Activated naive CD8-positive, alpha-beta T cell treated with anti-CD3 and anti-CD28 coated beads, Interleukin-2, amount 10 ng/mL, durations not matched to agents 7 days and 5 days (primary cell): ENCODE measurements at regions not wholly inside any gene's neighbourhood (a gene's known extent, or its start where the extent isn't known, plus 50 kb on each side); places are given as distances from the start of the nearest gene placed in this dataset.
"Not testable (repeated sequence)": the region's sequence is repeated elsewhere in the genome, so short reads cannot be mapped to it uniquely, and the experiment has no call there.

Experiments used
- ATAC-seq: fragments of 150-1000 bp; cut with Tn5 transposase; one replicate; pipeline ENCODE4 v1.10.0; 2021; ENCODE audit warnings: low read depth, moderate library complexity
- POLR2A ChIA-PET: fragments of 350-600 bp; sonication (Branson Sonifier 250); formaldehyde crosslinking; loops from one replicate; lab custom pipeline; 2021; ENCODE audit warnings: antibody characterized with exemption; lab: Charles Lee
- DNase-seq: peaks from one replicate; pipeline ENCODE4 v3.0.0; 2021
- H3K27ac Mint-ChIP-seq: one replicate; pipeline ENCODE4 v1.8.0; 2022; ENCODE audit warnings: mild to moderate bottlenecking, mixed read lengths
- H3K27me3 Mint-ChIP-seq: one replicate; pipeline ENCODE4 v1.8.0; 2022; ENCODE audit warnings: mild to moderate bottlenecking, moderate library complexity, mixed read lengths
- H3K36me3 Mint-ChIP-seq: one replicate; pipeline ENCODE4 v1.8.0; 2021; ENCODE audit warnings: mild to moderate bottlenecking, mixed read lengths
- H3K4me1 Mint-ChIP-seq: one replicate; pipeline ENCODE4 v1.8.0; 2021; ENCODE audit warnings: mixed read lengths
- H3K4me3 Mint-ChIP-seq: one replicate; pipeline ENCODE4 v1.8.0; 2022; ENCODE audit warnings: mild to moderate bottlenecking, moderate library complexity, mixed read lengths
- H3K9me3 Mint-ChIP-seq: one replicate; pipeline ENCODE4 v1.8.0; 2021; ENCODE audit warnings: mixed read lengths

DNA sequence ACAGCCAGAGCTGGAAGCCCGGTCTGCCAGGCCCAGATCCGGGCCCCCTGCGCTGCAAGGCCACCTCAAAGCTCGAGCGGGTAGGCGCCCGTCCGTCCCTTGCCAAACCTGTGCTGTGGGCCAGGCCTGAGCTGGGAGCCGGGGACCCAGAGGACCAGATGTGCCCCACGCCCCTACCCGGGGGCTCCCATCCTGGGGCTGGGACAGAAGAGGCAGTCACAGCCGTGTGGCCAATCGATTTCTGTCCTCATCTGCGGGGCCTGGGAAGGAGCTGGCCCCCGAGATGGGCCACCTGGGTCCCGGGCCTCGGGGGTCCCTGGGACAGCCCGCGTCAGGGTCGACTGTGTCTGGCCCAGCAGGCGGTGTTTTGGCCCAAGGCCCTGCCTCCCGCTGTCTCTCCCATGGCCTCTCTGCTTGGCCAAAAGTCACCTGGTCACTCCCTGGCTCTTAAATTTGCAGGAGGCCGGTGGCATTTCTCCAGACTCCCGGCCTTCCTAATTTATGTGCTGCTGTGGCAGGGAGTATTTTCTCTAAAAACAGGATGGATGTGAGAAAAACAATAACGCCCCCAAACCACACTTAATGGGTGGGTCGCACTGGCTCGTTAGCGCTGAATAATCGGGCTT, 63.8 kb downstream of the UNCX start:
- H3K4me3 Mint-ChIP-seq: no peak overlapping the region
- DNase-seq (no peak), ATAC-seq (no peak)
- no peaks in the 10 kb centered on the region for H3K4me1 Mint-ChIP-seq
- no peak overlapping the region for H3K27ac Mint-ChIP-seq
- no peaks in the 10 kb centered on the region for H3K9me3 Mint-ChIP-seq
- no peaks in the 10 kb centered on the region for H3K36me3 Mint-ChIP-seq
- POLR2A ChIA-PET: no interaction called here
- H3K27me3 Mint-ChIP-seq: peaks cover 11% of the 10 kb centered on the region

DNA sequence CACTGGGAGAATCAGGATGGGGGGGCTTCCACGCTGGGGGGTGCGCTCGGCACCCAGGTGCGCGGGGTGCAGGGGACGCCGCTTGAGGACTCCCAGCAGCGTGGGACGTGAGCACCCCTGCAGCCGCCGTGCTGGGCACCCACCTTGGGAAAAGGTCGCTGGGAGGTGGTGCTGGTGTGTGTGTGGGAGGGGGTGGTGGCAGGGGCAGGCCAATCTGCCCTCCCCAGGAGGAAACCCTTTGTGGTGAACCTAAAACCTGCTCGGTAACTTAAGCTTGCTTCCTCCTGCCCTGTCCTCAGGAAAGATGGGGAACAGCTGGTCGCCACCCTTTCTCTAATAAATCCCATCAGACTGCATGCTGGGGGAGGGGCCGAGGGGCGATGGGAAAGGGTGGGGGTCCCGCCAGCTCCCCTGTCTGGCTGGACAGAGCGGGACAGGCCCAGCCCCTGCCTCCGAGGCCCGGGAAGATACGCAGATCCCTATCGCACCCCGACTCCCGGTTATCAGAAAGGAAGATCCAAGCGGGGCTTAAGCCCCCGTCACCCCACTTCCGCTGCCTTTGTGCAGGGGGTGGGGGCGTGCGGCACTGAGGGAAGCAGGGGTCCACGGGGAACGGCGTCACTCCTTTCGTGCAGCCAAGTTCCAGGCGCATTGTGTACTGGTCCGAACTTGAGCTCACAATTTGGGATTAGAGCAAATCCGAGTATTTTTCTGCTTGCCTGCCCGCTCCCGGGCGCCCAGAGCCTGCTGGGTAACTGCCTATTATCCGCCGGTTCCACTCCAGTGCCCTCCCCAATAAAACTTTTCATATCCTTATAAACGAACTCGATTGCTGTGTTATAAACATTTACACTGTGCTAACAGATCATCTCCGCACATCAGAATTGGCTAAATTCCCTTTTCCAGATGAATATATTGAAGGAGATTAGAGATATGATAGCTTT, 64.6 kb downstream of the UNCX start:
- Mint-ChIP-seq H3K9me3 (no peaks in the 10 kb centered on the region), H3K4me1 (no peaks in the 10 kb centered on the region), H3K27me3 (peaks cover 5% of the 10 kb centered on the region), H3K27ac (no peak overlapping the region), H3K4me3 (no peak overlapping the region), H3K36me3 (no peaks in the 10 kb centered on the region)
- POLR2A ChIA-PET: no interaction called here
- no peak for DNase-seq
- no peak for ATAC-seq

DNA sequence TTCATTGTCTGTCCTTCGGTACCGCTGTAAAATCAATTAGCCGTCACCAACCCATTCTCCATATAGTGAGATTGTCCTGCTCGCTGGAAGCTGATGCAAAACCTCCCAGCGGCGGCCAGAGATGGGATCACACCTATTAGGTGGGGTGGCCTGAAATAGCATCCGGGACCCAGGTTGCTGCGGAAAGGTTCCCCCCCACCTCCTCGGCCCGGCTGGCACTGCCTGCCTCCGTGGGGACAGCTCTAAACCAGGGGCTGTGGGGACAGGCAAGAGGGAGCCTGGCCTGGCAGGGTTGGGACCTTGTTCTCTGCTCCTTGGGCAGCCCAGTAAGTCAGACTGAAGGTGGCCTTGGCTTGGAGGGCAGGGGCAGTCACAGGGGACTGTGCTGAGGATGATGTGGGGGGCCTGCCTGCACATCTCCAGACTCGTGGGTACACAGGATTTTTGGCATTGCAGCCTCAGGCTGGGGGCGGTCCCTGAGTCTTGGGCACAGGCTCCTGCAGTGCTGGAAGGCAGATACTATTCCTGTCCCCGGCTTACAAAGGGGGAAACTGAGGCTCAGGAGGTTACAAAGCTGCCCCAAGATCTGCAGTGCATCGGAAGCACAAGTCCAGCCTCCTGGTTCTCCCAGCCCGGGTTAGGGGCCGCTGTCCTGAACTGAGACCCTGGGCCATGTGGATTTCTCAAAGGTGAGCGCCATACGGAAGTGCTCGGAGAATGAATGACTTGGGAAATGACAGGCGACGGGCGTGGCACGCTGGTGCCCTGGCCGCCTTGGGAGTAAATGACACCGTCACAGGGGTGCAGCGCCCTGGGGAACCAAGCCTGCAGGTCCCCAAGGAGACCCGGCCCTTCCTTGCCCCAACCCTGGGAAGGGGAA, 65.6 kb downstream of the UNCX start:
- Mint-ChIP-seq H3K27me3 (peaks cover 4% of the 10 kb centered on the region), H3K36me3 (no peaks in the 10 kb centered on the region), H3K9me3 (no peaks in the 10 kb centered on the region), H3K27ac (no peak overlapping the region), H3K4me1 (no peaks in the 10 kb centered on the region), H3K4me3 (no peak overlapping the region)
- DNase-seq (no peak), ATAC-seq (no peak)
- POLR2A ChIA-PET: no interaction called here

DNA sequence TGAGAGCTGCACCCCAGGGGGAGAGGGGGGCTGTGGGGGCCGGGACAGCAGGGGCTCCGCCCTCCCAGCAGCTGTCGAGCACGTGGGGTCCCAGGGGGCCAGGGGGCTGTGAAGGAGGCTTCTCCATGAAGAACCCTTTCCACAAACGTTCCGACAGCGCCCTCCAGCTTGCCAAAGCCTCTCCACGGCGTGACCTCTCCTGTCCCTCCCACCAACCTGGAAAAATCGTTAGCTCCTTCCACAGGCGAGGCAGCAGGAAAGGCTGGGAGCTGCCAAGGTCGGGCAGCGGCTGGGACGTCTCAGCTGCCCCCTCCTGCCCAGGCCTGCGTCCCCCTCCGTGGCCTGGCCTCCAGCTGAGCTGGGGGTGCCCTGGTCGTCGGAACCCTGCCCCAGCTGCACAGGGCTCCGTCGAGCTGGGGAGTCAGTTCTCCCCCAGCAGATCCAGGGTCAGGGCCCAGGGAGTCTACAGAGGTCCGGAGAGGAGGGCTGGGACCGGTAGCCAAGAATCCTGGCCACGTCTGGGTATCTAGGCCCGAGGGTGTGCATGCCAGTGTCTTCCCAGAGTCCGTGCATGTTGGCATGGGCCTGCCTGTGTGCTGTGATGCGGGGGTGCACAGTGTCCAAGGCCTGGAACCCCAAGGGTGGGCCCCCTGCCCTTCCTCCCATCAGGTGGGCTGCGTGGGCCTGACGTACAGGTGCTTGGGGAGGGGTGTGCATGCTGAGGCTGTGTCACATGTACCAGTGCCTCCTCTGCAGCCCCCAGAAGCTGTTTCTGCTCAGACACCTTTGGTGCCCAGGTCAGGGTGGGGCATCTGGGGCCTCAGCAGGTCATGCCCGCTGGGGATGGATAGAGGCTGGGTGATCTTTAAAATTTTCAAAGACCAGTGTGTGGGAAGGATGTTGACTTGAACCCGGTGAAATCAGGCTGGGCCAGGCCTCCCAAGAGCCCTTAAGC, 66.5 kb downstream of the UNCX start:
- Mint-ChIP-seq H3K4me3 (no peak overlapping the region), H3K9me3 (no peaks in the 10 kb centered on the region), H3K4me1 (no peaks in the 10 kb centered on the region), H3K36me3 (no peaks in the 10 kb centered on the region), H3K27ac (no peak overlapping the region), H3K27me3 (peaks cover 3% of the 10 kb centered on the region)
- POLR2A ChIA-PET: no interaction called here
- ATAC-seq: no peak
- no peak for DNase-seq

DNA sequence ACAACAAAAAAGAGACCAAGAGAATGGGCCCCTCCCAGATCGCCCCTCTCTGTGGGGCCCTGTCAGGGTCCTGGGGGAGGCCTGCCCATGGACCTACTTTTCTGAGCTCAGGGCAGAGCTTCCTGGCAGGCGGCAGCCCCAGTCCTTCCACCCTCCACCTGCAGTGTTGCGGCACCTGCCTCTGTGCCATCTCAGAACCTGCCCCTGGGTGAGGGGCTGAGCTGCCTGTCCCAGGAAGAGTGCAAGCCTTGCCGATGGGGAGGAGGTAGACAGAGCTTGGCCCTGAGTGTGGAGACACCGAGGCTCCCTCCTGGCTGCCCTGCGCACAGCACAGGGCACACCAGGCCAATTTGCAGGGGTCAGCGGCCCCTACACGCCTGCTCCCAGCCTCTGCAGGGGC, 67.5 kb downstream of the UNCX start:
- no peaks in the 10 kb centered on the region for H3K4me1 Mint-ChIP-seq
- H3K36me3 Mint-ChIP-seq: no peaks in the 10 kb centered on the region
- peaks cover 3% of the 10 kb centered on the region for H3K27me3 Mint-ChIP-seq
- no peak overlapping the region for H3K27ac Mint-ChIP-seq
- no peak overlapping the region for H3K4me3 Mint-ChIP-seq
- DNase-seq (no peak), ATAC-seq (no peak)
- POLR2A ChIA-PET: no interaction called here
- H3K9me3 Mint-ChIP-seq: no peaks in the 10 kb centered on the region

DNA sequence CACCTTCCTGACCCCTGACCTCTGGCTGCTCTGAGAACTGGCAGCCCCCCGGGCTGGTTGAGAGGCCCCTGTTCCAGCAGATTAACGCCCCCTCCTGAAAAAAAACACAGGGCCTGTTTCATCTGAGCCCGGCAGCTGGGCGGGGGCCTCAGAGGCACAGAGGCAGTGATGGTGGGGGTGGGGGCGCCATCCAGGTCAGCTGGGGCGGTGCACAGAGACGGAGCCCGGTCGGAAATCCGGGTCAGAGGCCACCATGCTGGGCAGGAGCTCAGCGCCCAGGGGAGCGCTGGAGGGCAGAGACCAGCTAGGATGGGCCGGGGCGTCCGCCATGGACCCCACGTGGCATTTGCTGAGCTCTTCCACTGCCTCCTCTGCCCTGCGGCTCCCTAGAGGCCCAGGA, 68.0 kb downstream of the UNCX start:
- Mint-ChIP-seq H3K4me1 (no peaks in the 10 kb centered on the region), H3K27me3 (peaks cover 3% of the 10 kb centered on the region), H3K36me3 (no peaks in the 10 kb centered on the region), H3K4me3 (no peak overlapping the region), H3K9me3 (no peaks in the 10 kb centered on the region), H3K27ac (no peak overlapping the region)
- no peak for DNase-seq
- no peak for ATAC-seq
- POLR2A ChIA-PET: no interaction called here

DNA sequence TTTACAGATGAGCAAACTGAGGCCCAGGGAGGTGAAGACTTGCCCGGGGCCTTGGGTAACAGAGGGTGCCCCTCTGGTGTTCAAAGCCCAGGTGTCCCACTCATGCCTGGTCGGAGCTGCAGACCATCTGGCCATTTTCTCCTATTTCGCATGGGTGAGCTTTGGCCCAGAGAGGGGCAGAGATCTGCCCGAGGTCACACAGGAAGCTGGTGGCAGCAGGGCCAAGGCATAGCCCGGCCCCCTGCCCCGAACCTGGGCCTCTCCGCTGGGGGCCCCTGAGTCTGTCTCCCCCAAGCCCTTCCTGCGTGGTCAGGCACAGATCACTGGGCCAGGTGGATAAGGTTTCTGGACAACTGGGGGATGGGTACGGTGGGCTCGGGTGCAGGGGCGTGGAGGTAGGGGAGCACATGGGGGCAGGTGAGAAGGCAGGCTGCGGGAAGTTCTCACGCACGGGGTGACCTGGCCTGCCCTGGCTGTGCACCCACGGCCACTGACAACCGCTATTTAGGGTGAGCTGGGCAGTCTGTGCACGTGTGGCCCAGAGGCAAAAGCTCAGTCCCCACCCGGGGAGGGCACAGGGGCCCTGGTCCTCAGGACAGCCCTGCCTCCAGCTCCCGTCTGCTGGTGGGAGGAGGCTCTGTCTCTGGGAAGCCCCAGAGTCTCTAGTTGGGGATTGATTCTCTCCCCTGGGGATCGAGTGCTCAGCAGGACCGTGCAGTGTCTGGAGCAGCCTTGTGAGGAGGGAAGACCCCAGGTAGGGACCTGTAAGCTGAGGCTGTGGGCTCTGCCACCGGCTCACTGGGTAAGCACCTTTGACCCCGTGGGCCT, 68.6 kb downstream of the UNCX start:
- Mint-ChIP-seq H3K27me3 (peaks cover 3% of the 10 kb centered on the region), H3K27ac (no peak overlapping the region), H3K36me3 (no peaks in the 10 kb centered on the region), H3K4me3 (no peak overlapping the region), H3K9me3 (no peaks in the 10 kb centered on the region), H3K4me1 (no peaks in the 10 kb centered on the region)
- ATAC-seq: no peak
- DNase-seq: no peak
- POLR2A ChIA-PET: no interaction called here

DNA sequence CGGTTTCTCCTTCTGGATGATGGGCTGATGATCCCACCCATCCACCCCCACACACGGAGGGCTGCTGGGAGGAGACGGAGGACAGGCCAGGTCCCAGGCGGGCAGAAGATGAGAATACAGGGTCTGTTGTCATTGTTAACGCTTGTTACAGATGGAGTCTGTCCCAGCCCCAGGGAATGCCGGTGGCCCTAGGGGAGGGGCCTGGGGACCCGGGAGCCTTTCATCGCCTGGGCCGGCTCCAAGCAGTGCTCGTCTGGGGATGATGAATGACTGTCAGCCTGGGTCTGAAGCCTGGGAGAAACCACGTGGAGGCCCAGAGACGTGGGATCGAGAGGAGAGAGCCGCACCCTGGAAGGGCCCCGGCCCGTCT, 69.2 kb downstream of the UNCX start:
- Mint-ChIP-seq H3K4me3 (no peak overlapping the region), H3K36me3 (no peaks in the 10 kb centered on the region), H3K27me3 (peaks cover 3% of the 10 kb centered on the region), H3K27ac (no peak overlapping the region), H3K9me3 (no peaks in the 10 kb centered on the region), H3K4me1 (no peaks in the 10 kb centered on the region)
- POLR2A ChIA-PET: no interaction called here
- ATAC-seq (no peak), DNase-seq (no peak)

DNA sequence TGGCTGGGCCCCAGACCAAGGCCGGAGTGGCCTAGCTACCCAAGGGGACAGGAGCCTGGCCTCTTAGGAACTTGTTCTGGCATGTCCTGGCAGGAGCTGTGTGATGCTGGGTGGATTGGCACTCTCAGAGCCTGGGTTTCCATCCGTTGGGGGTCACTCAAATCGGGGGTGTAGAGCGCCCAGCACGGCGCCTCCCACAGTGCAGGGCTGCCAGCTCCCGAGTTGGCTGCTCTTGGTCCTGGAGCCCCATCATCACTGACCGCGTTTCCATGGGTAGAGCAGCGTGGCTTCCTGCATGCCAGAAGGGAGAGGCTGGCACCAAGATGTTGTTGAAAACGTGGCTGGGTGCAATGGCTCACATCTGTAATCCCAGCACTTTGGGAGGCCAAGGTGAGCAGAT, 70.3 kb downstream of the UNCX start:
- H3K27ac Mint-ChIP-seq: no peak overlapping the region
- H3K36me3 Mint-ChIP-seq: no peaks in the 10 kb centered on the region
- no peaks in the 10 kb centered on the region for H3K9me3 Mint-ChIP-seq
- ATAC-seq: no peak
- POLR2A ChIA-PET: no interaction called here
- no peaks in the 10 kb centered on the region for H3K4me1 Mint-ChIP-seq
- H3K27me3 Mint-ChIP-seq: no peaks in the 10 kb centered on the region
- H3K4me3 Mint-ChIP-seq: no peak overlapping the region
- DNase-seq: no peak

DNA sequence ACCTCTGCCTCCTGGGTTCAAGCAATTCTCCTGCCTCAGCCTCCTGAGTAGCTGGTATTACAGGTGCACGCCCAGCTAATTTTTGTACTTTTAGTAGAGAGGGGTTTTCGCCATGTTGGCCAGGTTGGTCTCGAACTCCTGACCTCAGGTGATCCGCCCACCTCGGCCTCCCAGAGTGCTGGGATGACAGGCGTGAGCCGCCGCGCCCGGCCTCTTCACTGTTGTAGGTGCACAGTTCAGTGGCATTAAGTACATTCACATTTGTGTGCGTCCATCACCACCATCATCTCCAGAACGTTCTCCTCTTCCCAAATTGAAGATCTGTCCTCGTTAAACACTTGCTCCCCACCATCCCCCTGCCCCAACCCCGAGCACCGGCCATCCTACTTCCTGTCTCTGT, 71.3 kb downstream of the UNCX start:
- ATAC-seq, DNase-seq, H3K9me3 Mint-ChIP-seq, H3K27me3 Mint-ChIP-seq, H3K4me3 Mint-ChIP-seq, POLR2A ChIA-PET, H3K36me3 Mint-ChIP-seq, H3K4me1 Mint-ChIP-seq, H3K27ac Mint-ChIP-seq: not testable (repeated sequence)

DNA sequence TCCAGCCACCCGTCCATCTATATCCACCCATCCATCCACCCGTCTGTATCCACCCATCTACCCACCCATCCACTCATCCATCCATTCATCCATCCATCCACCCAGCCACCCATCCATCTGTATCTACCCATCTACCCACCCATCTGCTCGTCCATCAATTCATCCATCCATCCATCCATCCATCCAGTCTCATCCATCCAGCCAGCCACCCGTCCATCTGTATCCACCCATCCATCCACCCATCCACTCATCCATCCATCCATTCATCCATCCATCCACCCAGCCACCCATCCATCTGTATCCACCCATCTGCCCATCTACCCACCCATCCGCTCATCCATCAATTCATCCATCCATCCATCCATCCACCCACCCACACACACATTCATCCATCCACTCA, 73.2 kb downstream of the UNCX start:
- DNase-seq (no peak), ATAC-seq (no peak)
- no peaks in the 10 kb centered on the region for H3K9me3 Mint-ChIP-seq
- POLR2A ChIA-PET: no interaction called here
- no peak overlapping the region for H3K4me3 Mint-ChIP-seq
- H3K4me1 Mint-ChIP-seq: no peaks in the 10 kb centered on the region
- no peak overlapping the region for H3K27ac Mint-ChIP-seq
- H3K27me3 Mint-ChIP-seq: no peaks in the 10 kb centered on the region
- H3K36me3 Mint-ChIP-seq: no peaks in the 10 kb centered on the region

DNA sequence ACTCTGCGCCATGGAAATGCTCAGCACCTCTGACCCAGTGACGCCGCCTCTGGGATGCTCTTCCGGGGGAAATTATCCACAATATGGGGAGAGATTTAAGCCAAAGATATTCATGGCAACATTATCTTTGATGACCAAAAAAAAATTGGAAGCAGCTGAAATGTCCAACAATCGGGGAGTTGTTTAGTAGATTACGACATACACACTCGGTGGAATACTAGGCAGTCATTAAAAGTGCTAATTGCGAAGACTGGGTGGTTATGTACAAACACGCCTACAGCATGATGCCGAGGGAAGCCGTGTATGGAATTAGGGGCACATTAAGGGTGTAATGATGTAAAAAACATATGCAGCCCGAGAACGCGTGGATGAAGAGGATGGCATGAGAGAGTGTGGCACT, 75.2 kb downstream of the UNCX start:
- POLR2A ChIA-PET: no interaction called here
- no peaks in the 10 kb centered on the region for H3K27me3 Mint-ChIP-seq
- ATAC-seq: no peak
- H3K4me3 Mint-ChIP-seq: no peak overlapping the region
- no peaks in the 10 kb centered on the region for H3K4me1 Mint-ChIP-seq
- H3K9me3 Mint-ChIP-seq: no peaks in the 10 kb centered on the region
- DNase-seq: no peak
- no peak overlapping the region for H3K27ac Mint-ChIP-seq
- H3K36me3 Mint-ChIP-seq: no peaks in the 10 kb centered on the region
